HepG2 (cell line): ENCODE measurements at regions not wholly inside any gene's neighbourhood (a gene's known extent, or its start where the extent isn't known, plus 50 kb on each side); places are given as distances from the start of the nearest gene placed in this dataset.

ENCODE experiments used
- ATAC-seq: fragments of 200-7000 bp; cut with Tn5 transposase; 3 replicates; pipeline ENCODE4 v1.9.1; 2020; ENCODE audit warnings: mild to moderate bottlenecking, moderate library complexity
- BruUV-seq: library from RNA; stranded (reverse); fragments of 400-500 nt; replicated peaks from 2 replicates; lab custom pipeline; 2021; lab: Mats Ljungman, UMichigan
- CTCF ChIA-PET: fragments of 300-600 bp; formaldehyde crosslinking; extraction: SDS; loops from one replicate; lab custom pipeline; 2021; ENCODE audit warnings: low total read pairs, inconsistent platforms, low intra/inter-chr PET ratio; lab: Yijun Ruan, JAX
- POLR2A ChIA-PET: fragments of 350-600 bp; sonication (Branson Sonifier 250); formaldehyde crosslinking; loops from one replicate; lab custom pipeline; 2020; ENCODE audit warnings: antibody characterized with exemption, inconsistent platforms; lab: Yijun Ruan, JAX
- DNase-seq: peaks from one replicate; pipeline ENCODE4 v3.0.0-alpha.2; 2015; ENCODE audit warnings: low spot score
- FAIRE-seq: peaks from 3 replicates; lab custom pipeline; 2011; peaks lifted over from hg19 to GRCh38; lab: Jason Lieb, UNC
- H2AFZ ChIP-seq: one replicate; pipeline ENCODE4 v1.6.1; 2011; ENCODE audit warnings: low read length, inconsistent platforms
- H3K27ac ChIP-seq: fragments of 300-600 bp; 3 replicates; pipeline ENCODE4 v1.8.0; 2011; ENCODE audit warnings: mixed run types, mild to moderate bottlenecking, mixed read lengths, low read length, inconsistent platforms; ENCODE audit not compliant: insufficient read depth; ENCODE audit errors: extremely low read length
- H3K27me3 ChIP-seq, 2 experiments: fragments of 200-600 bp in 1 of 2; 2 replicates in 1 of 2; 3 replicates in 1 of 2; pipeline versions ENCODE4 v1.6.0 to v1.8.0; 2011; ENCODE audit warnings: low read length in 2 of 2, mild to moderate bottlenecking in 2 of 2, moderate library complexity in 2 of 2, inconsistent platforms in 1 of 2; ENCODE audit not compliant: insufficient read depth in 2 of 2, control insufficient read depth in 1 of 2
- H3K36me3 ChIP-seq, 2 experiments: fragments of 200-600 bp in 1 of 2; replicated peaks in 1 of 2; 2 replicates in 1 of 2; 3 replicates in 1 of 2; pipeline versions ENCODE4 v1.5.1 to v1.8.0; 2011; ENCODE audit warnings: low read length in 2 of 2, inconsistent platforms in 1 of 2; ENCODE audit not compliant: insufficient read depth in 2 of 2, control insufficient read depth in 1 of 2
- H3K4me1 ChIP-seq: 2 replicates; pipeline ENCODE4 v1.5.1; 2012; ENCODE audit warnings: low read length, inconsistent platforms; ENCODE audit not compliant: insufficient read depth
- H3K4me2 ChIP-seq: 2 replicates; pipeline ENCODE4 v1.6.0; 2011; ENCODE audit warnings: low read depth, low read length, inconsistent platforms
- H3K4me3 ChIP-seq, 3 experiments: fragments of 200-600 bp in 1 of 3; sonication (generic), shearing (Covaris generic) in 1 of 3; replicated peaks in 1 of 3; 2 replicates each; pipeline ENCODE4 v1.5.1; 2011 to 2016; ENCODE audit warnings: low read length in 3 of 3, inconsistent platforms in 2 of 3, low read depth in 2 of 3, mild to moderate bottlenecking in 2 of 3, control low read depth in 1 of 3, mixed read lengths in 1 of 3; ENCODE audit not compliant: insufficient read depth in 1 of 3
- H3K79me2 ChIP-seq: one replicate; pipeline ENCODE4 v1.6.1; 2011; ENCODE audit warnings: low read length, inconsistent platforms; ENCODE audit not compliant: insufficient read depth
- H3K9ac ChIP-seq: 2 replicates; pipeline ENCODE4 v1.6.0; 2011; ENCODE audit warnings: mild to moderate bottlenecking, low read depth, low read length, inconsistent platforms; ENCODE audit not compliant: insufficient read depth
- H3K9me3 ChIP-seq: 2 replicates; pipeline ENCODE4 v1.5.1; 2012; ENCODE audit warnings: mild to moderate bottlenecking, low read length
- H4K20me1 ChIP-seq: 2 replicates; pipeline ENCODE4 v1.6.0; 2011; ENCODE audit warnings: inconsistent platforms, mild to moderate bottlenecking, low read length, moderate library complexity; ENCODE audit not compliant: insufficient read depth
- CENPT ChIP-seq: sonication (generic); formaldehyde crosslinking; IDR thresholded peaks from 2 replicates; pipeline ENCODE4 v1.8.0; 2022; ENCODE audit warnings: low read depth, mild to moderate bottlenecking, moderate library complexity, missing genetic modification reagents
- DDIT3 ChIP-seq: sonication (generic); formaldehyde crosslinking; IDR thresholded peaks from 2 replicates; pipeline ENCODE4 v1.4.0; 2020; ENCODE audit warnings: mild to moderate bottlenecking, missing genetic modification reagents
- E2F1 ChIP-seq: sonication (generic); formaldehyde crosslinking; IDR thresholded peaks from 2 replicates; pipeline ENCODE4 v1.5.0; 2020; ENCODE audit warnings: missing genetic modification reagents
- FOXK2 ChIP-seq: fragments of 450-650 bp; IDR thresholded peaks from 2 replicates; pipeline ENCODE4 v1.6.1; 2016
- GATAD2A ChIP-seq: IDR thresholded peaks from 2 replicates; pipeline ENCODE4 v1.6.1; 2016
- NAIF1 ChIP-seq: sonication (generic); formaldehyde crosslinking; IDR thresholded peaks from 2 replicates; pipeline ENCODE4 v1.5.0; 2020; ENCODE audit warnings: mild to moderate bottlenecking, missing genetic modification reagents, borderline replicate concordance
- PCBP2 ChIP-seq: fragments of 200-400 bp; formaldehyde crosslinking; optimal IDR thresholded peaks from 2 replicates; pipeline ENCODE3; 2018; ENCODE audit warnings: low read length, low read depth; ENCODE audit not compliant: poor library complexity, severe bottlenecking
- PHF5A ChIP-seq: IDR thresholded peaks from one replicate; pipeline ENCODE4 v1.6.1; 2018; ENCODE audit warnings: low read depth, missing genetic modification reagents; ENCODE audit not compliant: unreplicated experiment
- PRDM10 ChIP-seq: sonication (generic); formaldehyde crosslinking; IDR thresholded peaks from 2 replicates; pipeline ENCODE4 v1.4.0; 2020; ENCODE audit warnings: low read depth, missing genetic modification reagents
- RXRA ChIP-seq: sonication (generic); formaldehyde crosslinking; IDR thresholded peaks from 2 replicates; pipeline ENCODE4 v1.5.1; 2020; ENCODE audit warnings: missing genetic modification reagents
- TCF7L2 ChIP-seq: IDR thresholded peaks from 2 replicates; pipeline ENCODE4 v1.6.1; 2011; ENCODE audit warnings: mild to moderate bottlenecking, low read depth, low read length, moderate library complexity
- WIZ ChIP-seq: sonication (generic); formaldehyde crosslinking; IDR thresholded peaks from 2 replicates; pipeline ENCODE4 v1.5.1; 2020; ENCODE audit warnings: mild to moderate bottlenecking, missing genetic modification reagents
- ZBTB21 ChIP-seq: sonication (generic); formaldehyde crosslinking; IDR thresholded peaks from 2 replicates; pipeline ENCODE4 v1.4.0; 2020; ENCODE audit warnings: missing genetic modification reagents
- ZBTB3 ChIP-seq: sonication (generic); formaldehyde crosslinking; IDR thresholded peaks from 2 replicates; pipeline ENCODE4 v1.4.0; 2020; ENCODE audit warnings: low read depth, mild to moderate bottlenecking, moderate library complexity, missing genetic modification reagents, borderline replicate concordance
- ZNF761 ChIP-seq: sonication (generic); formaldehyde crosslinking; conservative IDR thresholded peaks from 2 replicates; pipeline ENCODE4 v1.4.0; 2020; ENCODE audit warnings: mild to moderate bottlenecking, missing genetic modification reagents
- ZNF83 ChIP-seq: sonication (generic); formaldehyde crosslinking; IDR thresholded peaks from 2 replicates; pipeline ENCODE4 v1.4.0; 2020; ENCODE audit warnings: missing genetic modification reagents, mild to moderate bottlenecking, borderline replicate concordance
- WGBS: methylation state at CpG from one replicate; pipeline ENCODE4 v1.1.6; 2017; ENCODE audit warnings: low lambda C conversion rate; 5-methylcytosine and 5-hydroxymethylcytosine counted together
- in situ Hi-C: cut with HindIII; loops from 2 replicates; pipeline ENCODE4 v1.10.0; 2017; ENCODE audit warnings: low pct_unique_long_range_greater_than_20kb; ENCODE audit not compliant: extremely low pct_ligation_motif_present
- intact Hi-C: fragments of 100-400 bp; cut with micrococcal nuclease; formaldehyde crosslinking; loops from one replicate; pipeline ENCODE4 v1.10.0; 2022; ENCODE audit not compliant: unreplicated experiment

GRCh38 chr4:144817081-144817480 is 171.1 kb downstream of the HHIP start:
- DNase-seq (no peak), ATAC-seq (no peak), FAIRE-seq (no peak)
- no peaks in the 10 kb centered on the region for H3K79me2 ChIP-seq
- ChIA-PET POLR2A (no interaction called here), CTCF (no interaction called here)
- H3K9ac ChIP-seq = no peak overlapping the region
- H3K27me3 ChIP-seq = no peaks in the 10 kb centered on the region
- H2AFZ ChIP-seq = no peak overlapping the region
- H3K4me3 ChIP-seq = no peak overlapping the region
- TF ChIP-seq FOXK2 (no peak), ZNF761 (CRISPR knock-in tag) (no peak), ZBTB21 (CRISPR knock-in tag) (no peak), DDIT3 (no peak), TCF7L2 (no peak), CENPT (no peak), ZNF83 (CRISPR knock-in tag) (no peak)
- H3K4me1 ChIP-seq = no peaks in the 10 kb centered on the region
- H4K20me1 ChIP-seq = no peaks in the 10 kb centered on the region
- H3K27ac ChIP-seq = no peak overlapping the region
- no peaks in the 10 kb centered on the region for H3K9me3 ChIP-seq
- BruUV-seq = no TSS peak
- no peaks in the 10 kb centered on the region for H3K36me3 ChIP-seq
- in situ Hi-C loops (no loop called here), intact Hi-C loops (no loop called here)
- H3K4me2 ChIP-seq = no peak overlapping the region

- intact Hi-C loops = no loop called here
- no peak overlapping the region for H3K4me3 ChIP-seq
- H3K4me1 ChIP-seq = no peaks in the 10 kb centered on the region
- no peaks in the 10 kb centered on the region for H3K27me3 ChIP-seq
- ChIA-PET CTCF (no interaction called here), POLR2A (no interaction called here)
- H4K20me1 ChIP-seq = no peaks in the 10 kb centered on the region
- no TSS peak for BruUV-seq
- no peaks in the 10 kb centered on the region for H3K9me3 ChIP-seq
- FAIRE-seq = no peak
- DNase-seq = no peak
- no peaks in the 10 kb centered on the region for H3K36me3 ChIP-seq
- no peak overlapping the region for H3K9ac ChIP-seq
- no peak for ATAC-seq
- in situ Hi-C loops = no loop called here
- no peak overlapping the region for H3K4me2 ChIP-seq
- no peak overlapping the region for H2AFZ ChIP-seq
- no peaks in the 10 kb centered on the region for H3K79me2 ChIP-seq
- no peak overlapping the region for H3K27ac ChIP-seq
- 19% methylated on average over 3 of the region's 3 CpGs for WGBS
- TF ChIP-seq E2F1 (no peak), PCBP2 (no peak), PRDM10 (no peak), PHF5A (no peak), GATAD2A (no peak), TCF7L2 (no peak), ZBTB3 (no peak), WIZ (CRISPR knock-in tag) (no peak), RXRA (no peak), NAIF1 (CRISPR knock-in tag) (no peak)
Observed at GRCh38 chr4:144818136-144818535, 172.2 kb downstream of the HHIP start.
